Lower leg skin (tissue), 3 donors: ENCODE measurements at regions not wholly inside any gene's neighbourhood (a gene's known extent, or its start where the extent isn't known, plus 50 kb on each side); places are given as distances from the start of the nearest gene placed in this dataset.

ENCODE experiments used
- POLR2A ChIP-seq, 2 donors: fragments of 450-650 bp; IDR thresholded peaks; one replicate each; pipeline ENCODE4 v1.6.1; 2016 to 2017; ENCODE audit warnings: antibody characterized with exemption in 2 of 2, mild to moderate bottlenecking in 1 of 2, moderate library complexity in 1 of 2
- TF ChIP-seq, protein P1 (sequence below), 3 donors: fragments of 450-650 bp; IDR thresholded peaks; one replicate each; pipeline ENCODE4 v1.5.1; 2016; ENCODE audit warnings: antibody characterized with exemption in 3 of 3, mild to moderate bottlenecking in 3 of 3, moderate library complexity in 2 of 3

DNA sequence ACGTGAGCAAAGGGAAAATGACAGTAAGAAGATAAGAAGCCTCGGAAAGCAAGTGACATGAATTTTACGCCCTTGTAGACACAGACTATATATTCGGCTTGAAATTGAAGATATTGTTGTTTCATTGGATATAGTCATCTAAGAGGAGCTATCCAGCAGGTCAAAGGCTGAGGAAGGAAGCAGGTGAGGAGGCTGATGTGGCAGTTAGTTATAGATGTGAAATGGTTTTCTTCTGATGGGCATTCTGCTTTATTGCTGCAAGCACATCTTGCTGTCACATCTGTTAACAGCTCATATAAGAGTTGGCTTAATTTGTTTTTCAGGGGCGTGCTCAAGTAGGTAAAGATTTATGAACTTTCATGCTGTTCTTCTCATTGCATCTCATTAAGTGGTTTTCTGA, 146.1 kb downstream of the KLF5 start:
- TF ChIP-seq, protein P1, sequence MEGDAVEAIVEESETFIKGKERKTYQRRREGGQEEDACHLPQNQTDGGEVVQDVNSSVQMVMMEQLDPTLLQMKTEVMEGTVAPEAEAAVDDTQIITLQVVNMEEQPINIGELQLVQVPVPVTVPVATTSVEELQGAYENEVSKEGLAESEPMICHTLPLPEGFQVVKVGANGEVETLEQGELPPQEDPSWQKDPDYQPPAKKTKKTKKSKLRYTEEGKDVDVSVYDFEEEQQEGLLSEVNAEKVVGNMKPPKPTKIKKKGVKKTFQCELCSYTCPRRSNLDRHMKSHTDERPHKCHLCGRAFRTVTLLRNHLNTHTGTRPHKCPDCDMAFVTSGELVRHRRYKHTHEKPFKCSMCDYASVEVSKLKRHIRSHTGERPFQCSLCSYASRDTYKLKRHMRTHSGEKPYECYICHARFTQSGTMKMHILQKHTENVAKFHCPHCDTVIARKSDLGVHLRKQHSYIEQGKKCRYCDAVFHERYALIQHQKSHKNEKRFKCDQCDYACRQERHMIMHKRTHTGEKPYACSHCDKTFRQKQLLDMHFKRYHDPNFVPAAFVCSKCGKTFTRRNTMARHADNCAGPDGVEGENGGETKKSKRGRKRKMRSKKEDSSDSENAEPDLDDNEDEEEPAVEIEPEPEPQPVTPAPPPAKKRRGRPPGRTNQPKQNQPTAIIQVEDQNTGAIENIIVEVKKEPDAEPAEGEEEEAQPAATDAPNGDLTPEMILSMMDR (IDR thresholded peaks at IDR 0.05), result no peak
- TF ChIP-seq POLR2A (IDR thresholded peaks at IDR 0.05), result no peak
